PC-3 (cell line): ENCODE measurements at regions not wholly inside any gene's neighbourhood (a gene's known extent, or its start where the extent isn't known, plus 50 kb on each side); places are given as distances from the start of the nearest gene placed in this dataset.

ENCODE experiments used
- CTCF ChIP-seq: fragments of 300-600 bp; sonication (generic); conservative IDR thresholded peaks from 2 replicates; pipeline ENCODE4 v1.5.1; 2017; ENCODE audit warnings: antibody characterized with exemption, low read depth, mild to moderate bottlenecking, low read length
- EZH2 ChIP-seq: fragments of 300-600 bp; sonication (generic); IDR thresholded peaks from one replicate; pipeline ENCODE4 v1.6.1; 2017; ENCODE audit warnings: antibody characterized with exemption, mild to moderate bottlenecking, low read length; ENCODE audit not compliant: unreplicated experiment
- EZH2phosphoT487 ChIP-seq: fragments of 300-600 bp; sonication (generic); IDR thresholded peaks from 2 replicates; pipeline ENCODE4 v1.6.1; 2018; ENCODE audit warnings: mild to moderate bottlenecking, antibody characterized with exemption, low read length, borderline replicate concordance

- TF ChIP-seq CTCF (no peak), EZH2 (no peak), EZH2phosphoT487 (no peak)
Measured at GRCh38 chr4:153089742-153090141, 114.5 kb upstream of the TRIM2 start.
